BJ (cell line): ENCODE measurements at regions not wholly inside any gene's neighbourhood (a gene's known extent, or its start where the extent isn't known, plus 50 kb on each side); places are given as distances from the start of the nearest gene placed in this dataset.

Source experiments
- CTCF ChIA-PET: fragments of 350-600 bp; formaldehyde crosslinking; extraction: SDS; loops from one replicate; lab custom pipeline; 2021; ENCODE audit warnings: antibody characterized with exemption, inconsistent platforms; lab: Yijun Ruan, JAX
- POLR2A ChIA-PET: fragments of 300-600 bp; sonication (Branson Sonifier 250); formaldehyde crosslinking; extraction: SDS; loops from one replicate; lab custom pipeline; 2021; ENCODE audit warnings: antibody characterized with exemption; lab: Charles Lee
- DNase-seq: peaks from one replicate; pipeline ENCODE4 v3.0.0-alpha.2; 2011; ENCODE audit warnings: low read depth
- H3K27me3 ChIP-seq: 2 replicates; pipeline ENCODE4 v1.6.0; 2011; ENCODE audit warnings: low read length; ENCODE audit not compliant: control insufficient read depth, insufficient read depth
- H3K36me3 ChIP-seq: 2 replicates; pipeline ENCODE4 v1.5.1; 2011; ENCODE audit warnings: low read length; ENCODE audit not compliant: control insufficient read depth, insufficient read depth
- H3K4me3 ChIP-seq: 2 replicates; pipeline ENCODE4 v1.5.1; 2011; ENCODE audit warnings: low read depth, mild to moderate bottlenecking, control low read depth, low read length
- TF ChIP-seq, protein P1 (sequence below): IDR thresholded peaks from 2 replicates; pipeline ENCODE4 v1.5.1; 2011; ENCODE audit warnings: low read depth, mild to moderate bottlenecking, control low read depth, inconsistent platforms, low read length, moderate library complexity; ENCODE audit not compliant: insufficient read depth

DNA sequence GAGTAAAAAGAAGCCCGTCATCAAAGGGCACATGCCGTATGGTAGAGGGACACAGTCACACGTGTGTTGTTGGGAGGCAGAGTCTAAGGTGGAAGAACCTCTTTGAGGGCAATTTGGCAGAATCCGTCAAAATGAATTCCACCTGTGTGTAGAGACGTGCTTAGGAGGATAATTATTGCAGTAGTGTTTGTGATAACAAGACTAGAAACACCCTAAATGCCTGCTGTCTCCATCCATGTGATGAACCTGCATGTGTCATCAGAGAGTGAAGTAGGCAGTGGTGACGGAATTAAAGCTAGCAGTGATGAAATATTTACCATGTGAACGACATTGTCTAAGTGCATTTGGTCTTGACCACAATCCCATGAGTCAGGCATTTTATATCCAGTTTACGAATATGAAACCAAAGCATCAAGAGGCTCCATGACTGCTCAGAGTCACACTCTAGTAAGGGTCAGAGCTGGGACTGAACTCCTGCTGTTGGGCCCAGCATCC lies 61.3 kb upstream of the ADORA2B start:
- DNase-seq, result peak; percentile 51
- no peak overlapping the region for H3K4me3 ChIP-seq
- CTCF ChIA-PET, result interaction anchor here (0.6 kb wide), 1 partner anchor 9 kb away, joined by 3 read pairs; no protein-coding TSS in a partner anchor
- TF ChIP-seq, protein P1, sequence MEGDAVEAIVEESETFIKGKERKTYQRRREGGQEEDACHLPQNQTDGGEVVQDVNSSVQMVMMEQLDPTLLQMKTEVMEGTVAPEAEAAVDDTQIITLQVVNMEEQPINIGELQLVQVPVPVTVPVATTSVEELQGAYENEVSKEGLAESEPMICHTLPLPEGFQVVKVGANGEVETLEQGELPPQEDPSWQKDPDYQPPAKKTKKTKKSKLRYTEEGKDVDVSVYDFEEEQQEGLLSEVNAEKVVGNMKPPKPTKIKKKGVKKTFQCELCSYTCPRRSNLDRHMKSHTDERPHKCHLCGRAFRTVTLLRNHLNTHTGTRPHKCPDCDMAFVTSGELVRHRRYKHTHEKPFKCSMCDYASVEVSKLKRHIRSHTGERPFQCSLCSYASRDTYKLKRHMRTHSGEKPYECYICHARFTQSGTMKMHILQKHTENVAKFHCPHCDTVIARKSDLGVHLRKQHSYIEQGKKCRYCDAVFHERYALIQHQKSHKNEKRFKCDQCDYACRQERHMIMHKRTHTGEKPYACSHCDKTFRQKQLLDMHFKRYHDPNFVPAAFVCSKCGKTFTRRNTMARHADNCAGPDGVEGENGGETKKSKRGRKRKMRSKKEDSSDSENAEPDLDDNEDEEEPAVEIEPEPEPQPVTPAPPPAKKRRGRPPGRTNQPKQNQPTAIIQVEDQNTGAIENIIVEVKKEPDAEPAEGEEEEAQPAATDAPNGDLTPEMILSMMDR, result no peak
- POLR2A ChIA-PET, result no interaction called here
- no peaks in the 10 kb centered on the region for H3K36me3 ChIP-seq
- H3K27me3 ChIP-seq, result 0 out of 2 replicates have a peak, but pooled peaks cover 1% of the 10 kb centered on the region

GRCh38 chr17:15884731-15885130 lies 60.2 kb upstream of the ADORA2B start:
- DNase-seq, result no peak
- ChIA-PET CTCF (no interaction called here), POLR2A (no interaction called here)
- 0 out of 2 replicates have a peak, but pooled peaks cover 1% of the 10 kb centered on the region for H3K27me3 ChIP-seq
- no peaks in the 10 kb centered on the region for H3K36me3 ChIP-seq
- H3K4me3 ChIP-seq, result no peak overlapping the region
- TF ChIP-seq, protein P1, result no peak

DNA sequence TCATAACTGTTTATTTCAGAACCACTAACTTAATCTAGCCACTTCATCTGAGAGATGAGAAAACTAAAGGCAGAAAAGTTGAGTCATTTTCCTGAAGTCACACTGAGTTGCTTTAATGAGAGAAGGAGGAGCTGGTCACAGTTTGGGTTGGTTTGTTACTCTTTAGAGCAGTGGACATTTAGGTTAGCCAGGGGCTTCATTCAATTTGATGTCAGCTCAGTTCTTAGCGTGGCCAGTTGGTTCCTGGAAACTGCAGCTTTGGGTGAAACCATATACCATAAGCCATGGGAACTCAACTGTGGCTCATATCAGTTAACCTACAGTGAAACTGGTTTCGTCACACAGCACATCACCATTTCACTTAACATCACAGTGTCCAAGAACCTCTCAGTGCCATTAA lies 59.2 kb upstream of the ADORA2B start:
- POLR2A ChIA-PET, result interaction anchor here (0.7 kb wide), 1 partner anchor 81 kb away, joined by 10 read pairs; no protein-coding TSS in a partner anchor

GRCh38 chr17:15886221-15886620 lies 58.7 kb upstream of the ADORA2B start:
- DNase-seq, result no peak
- ChIA-PET CTCF (no interaction called here), POLR2A (interaction anchor here (0.7 kb wide), 1 partner anchor 81 kb away, joined by 10 read pairs; no protein-coding TSS in a partner anchor)
- Histone ChIP-seq H3K27me3 (no peaks in the 10 kb centered on the region; the same call in 1 of the 2 replicates), H3K36me3 (no peaks in the 10 kb centered on the region), H3K4me3 (no peak overlapping the region)
- TF ChIP-seq, protein P1, result no peak

More for the DNA sequence above, 59.2 kb upstream of the ADORA2B start:
- TF ChIP-seq, protein P1, result no peak
- Histone ChIP-seq H3K27me3 (no peaks in the 10 kb centered on the region; the same call in 1 of the 2 replicates), H3K36me3 (no peaks in the 10 kb centered on the region), H3K4me3 (no peak overlapping the region)
- CTCF ChIA-PET, result no interaction called here
- no peak for DNase-seq

GRCh38 chr17:15886804-15887203 lies 58.1 kb upstream of the ADORA2B start:
- POLR2A ChIA-PET, result interaction anchor here (0.7 kb wide), 1 partner anchor 89 kb away, joined by 4 read pairs; no protein-coding TSS in a partner anchor
- no peak for DNase-seq
- H3K4me3 ChIP-seq, result no peak overlapping the region
- no peaks in the 10 kb centered on the region; the same call in 1 of the 2 replicates for H3K27me3 ChIP-seq
- CTCF ChIA-PET, result no interaction called here
- TF ChIP-seq, protein P1, result no peak
- H3K36me3 ChIP-seq, result no peaks in the 10 kb centered on the region
